ENCODE measurements at regions not wholly inside any gene's neighbourhood (a gene's known extent, or its start where the extent isn't known, plus 50 kb on each side); places are given as distances from the start of the nearest gene placed in this dataset.
"Not testable (repeated sequence)": the region's sequence is repeated elsewhere in the genome, so short reads cannot be mapped to it uniquely, and the experiment has no call there.

GRCh38 chr12:24503477-24503876, 445.4 kb downstream of the BCAT1 start:
- DNase-seq = not testable (repeated sequence)

GRCh38 chr12:24500831-24501230, 448.1 kb downstream of the BCAT1 start:
- no peak for DNase-seq

- DNase-seq = no peak
Measured at GRCh38 chr12:24500421-24500820, 448.5 kb downstream of the BCAT1 start.

- DNase-seq = no peak
Measured at GRCh38 chr12:24499151-24500146, 449.5 kb downstream of the BCAT1 start.

- DNase-seq = no peak
Measured at GRCh38 chr12:24496755-24497154, 452.1 kb downstream of the BCAT1 start.

- no peak for DNase-seq
Measured at GRCh38 chr12:24494401-24494800, 454.5 kb downstream of the BCAT1 start.

- no peak for DNase-seq
Measured at GRCh38 chr12:24491968-24492367, 456.9 kb downstream of the BCAT1 start.

- DNase-seq = no peak
Measured at GRCh38 chr12:24489939-24490338, 459.0 kb downstream of the BCAT1 start.

- DNase-seq = no peak
Measured at GRCh38 chr12:24488906-24489619, 459.8 kb downstream of the BCAT1 start.

GRCh38 chr12:24488091-24488596, 460.8 kb downstream of the BCAT1 start:
- DNase-seq = no peak

- DNase-seq = no peak
Measured at GRCh38 chr12:24487606-24488005, 461.3 kb downstream of the BCAT1 start.

- no peak for DNase-seq
Measured at GRCh38 chr12:24483732-24484131, 465.2 kb downstream of the BCAT1 start.

GRCh38 chr12:24482882-24483604, 465.9 kb downstream of the BCAT1 start:
- no peak for DNase-seq

- DNase-seq = no peak
Measured at GRCh38 chr12:24482044-24482443, 466.9 kb downstream of the BCAT1 start.

- no peak for DNase-seq
Measured at GRCh38 chr12:24480766-24481449, 468.0 kb downstream of the BCAT1 start.

- DNase-seq = no peak
Measured at GRCh38 chr12:24479131-24479530, 469.8 kb downstream of the BCAT1 start.

GRCh38 chr12:24478254-24478653, 470.6 kb downstream of the BCAT1 start:
- DNase-seq = no peak

GRCh38 chr12:24476310-24476709, 472.6 kb downstream of the BCAT1 start:
- DNase-seq = no peak

GRCh38 chr12:24475337-24475736, 473.6 kb downstream of the BCAT1 start:
- DNase-seq = no peak

GRCh38 chr12:24473097-24473496, 475.8 kb downstream of the BCAT1 start:
- no peak for DNase-seq

- DNase-seq = no peak
Measured at GRCh38 chr12:24470050-24470449, 478.9 kb downstream of the BCAT1 start.

GRCh38 chr12:24469089-24469488, 479.8 kb downstream of the BCAT1 start:
- no peak for DNase-seq
